Panc1 (cell line): ENCODE measurements at regions not wholly inside any gene's neighbourhood (a gene's known extent, or its start where the extent isn't known, plus 50 kb on each side); places are given as distances from the start of the nearest gene placed in this dataset.
"Not testable (repeated sequence)": the region's sequence is repeated elsewhere in the genome, so short reads cannot be mapped to it uniquely, and the experiment has no call there.

Experiments used
- ATAC-seq: fragments of 200-7000 bp; cut with Tn5 transposase; 2 replicates; pipeline ENCODE4 v1.9.1; 2020; ENCODE audit warnings: mild to moderate bottlenecking, moderate library complexity
- BruUV-seq: library from RNA; stranded (reverse); fragments of 400-500 nt; replicated peaks from 2 replicates; lab custom pipeline; 2021; lab: Mats Ljungman, UMichigan
- CTCF ChIA-PET: fragments of 300-600 bp; sonication (Branson Sonifier 250); formaldehyde crosslinking; loops from one replicate; lab custom pipeline; 2022; ENCODE audit warnings: antibody characterized with exemption; lab: Charles Lee
- POLR2A ChIA-PET: fragments of 300-600 bp; sonication (Branson Sonifier 250); formaldehyde crosslinking; loops from one replicate; lab custom pipeline; 2022; ENCODE audit warnings: antibody characterized with exemption; lab: Charles Lee
- DNase-seq: peaks from one replicate; pipeline ENCODE4 v3.0.0-alpha.2; 2010; ENCODE audit warnings: low read depth, low spot score
- H3K27ac ChIP-seq: 2 replicates; pipeline ENCODE4 v1.5.1; 2011; ENCODE audit warnings: mild to moderate bottlenecking, low read length, inconsistent platforms
- H3K27me3 ChIP-seq: fragments of 200-500 bp; sonication (Bioruptor generic); 2 replicates; pipeline ENCODE4 v1.6.0; 2014; ENCODE audit warnings: low read length, inconsistent platforms; ENCODE audit not compliant: control insufficient read depth, insufficient read depth
- H3K36me3 ChIP-seq: fragments of 200-500 bp; sonication (Bioruptor generic); 2 replicates; pipeline ENCODE4 v1.5.1; 2014; ENCODE audit warnings: inconsistent platforms, mild to moderate bottlenecking, low read length, moderate library complexity; ENCODE audit not compliant: control insufficient read depth, insufficient read depth
- H3K4me1 ChIP-seq: 2 replicates; pipeline ENCODE4 v1.5.1; 2011; ENCODE audit warnings: inconsistent platforms, mild to moderate bottlenecking, low read length, moderate library complexity; ENCODE audit not compliant: control insufficient read depth, insufficient read depth
- H3K4me3 ChIP-seq, 2 experiments: 2 replicates each; pipeline ENCODE4 v1.5.1; 2011 to 2012; ENCODE audit warnings: low read depth in 2 of 2, low read length in 2 of 2, mild to moderate bottlenecking in 2 of 2, inconsistent platforms in 1 of 2, moderate library complexity in 1 of 2
- H3K9me3 ChIP-seq: fragments of 200-500 bp; sonication (Bioruptor generic); 2 replicates; pipeline ENCODE4 v1.5.1; 2014; ENCODE audit warnings: low read depth, mild to moderate bottlenecking, inconsistent platforms, low read length, moderate library complexity; ENCODE audit not compliant: control insufficient read depth, insufficient read depth
- CTCF ChIP-seq: fragments of 450-650 bp; IDR thresholded peaks from 2 replicates; pipeline ENCODE4 v1.5.1; 2017; ENCODE audit warnings: mild to moderate bottlenecking
- POLR2AphosphoS5 ChIP-seq: IDR thresholded peaks from 2 replicates; pipeline ENCODE4 v1.6.1; 2012; ENCODE audit warnings: mild to moderate bottlenecking, low read depth, low read length, moderate library complexity
- REST ChIP-seq, 2 experiments: IDR thresholded peaks; 2 replicates each; pipeline ENCODE4 v1.6.1; 2011 to 2012; ENCODE audit warnings: low read depth in 2 of 2, control low read depth in 1 of 2, low read length in 1 of 2, mild to moderate bottlenecking in 1 of 2, moderate library complexity in 1 of 2; ENCODE audit not compliant: insufficient read depth in 1 of 2
- SIN3A ChIP-seq: IDR thresholded peaks from 2 replicates; pipeline ENCODE4 v1.6.1; 2012; ENCODE audit warnings: low read depth, mild to moderate bottlenecking, low read length, moderate library complexity, borderline replicate concordance; ENCODE audit not compliant: insufficient read depth
- TCF7L2 ChIP-seq: IDR thresholded peaks from 2 replicates; pipeline ENCODE4 v1.6.1; 2011; ENCODE audit warnings: mild to moderate bottlenecking, low read depth, low read length, inconsistent platforms
- in situ Hi-C: cut with HindIII; loops from 2 replicates; pipeline ENCODE4 v1.10.0; 2016; ENCODE audit warnings: low sequenced_read_pairs, low pct_unique_long_range_greater_than_20kb
- intact Hi-C: fragments of 100-400 bp; cut with micrococcal nuclease; formaldehyde crosslinking; loops from one replicate; pipeline ENCODE4 v1.10.0; 2022; ENCODE audit not compliant: unreplicated experiment

- BruUV-seq: no TSS peak
These were observed 497.1 kb upstream of the NRP1 start for GRCh38 chr10:33831591-33831990.

GRCh38 chr10:33829899-33830298 lies 495.4 kb upstream of the NRP1 start:
- H3K9me3 ChIP-seq, BruUV-seq, intact Hi-C loops, H3K36me3 ChIP-seq, POLR2A ChIA-PET, H3K27me3 ChIP-seq, DNase-seq, H3K4me3 ChIP-seq, in situ Hi-C loops, ATAC-seq, H3K27ac ChIP-seq, H3K4me1 ChIP-seq, CTCF ChIA-PET: not testable (repeated sequence)

More at GRCh38 chr10:33831591-33831990, 497.1 kb upstream of the NRP1 start:
- no peaks in the 10 kb centered on the region for H3K9me3 ChIP-seq
- H3K4me1 ChIP-seq: no peaks in the 10 kb centered on the region
- H3K4me3 ChIP-seq: no peak overlapping the region
- H3K36me3 ChIP-seq: no peaks in the 10 kb centered on the region
- POLR2A ChIA-PET: interaction anchor here (0.6 to 0.7 kb wide), 2 partner anchors 25 to 148 kb away, joined by 5 to 7 read pairs; no protein-coding TSS in a partner anchor
- CTCF ChIA-PET: no interaction called here
- DNase-seq: no peak
- intact Hi-C loops (no loop called here), in situ Hi-C loops (no loop called here)
- H3K27me3 ChIP-seq: no peaks in the 10 kb centered on the region
- TF ChIP-seq POLR2AphosphoS5 (no peak), REST (IDR thresholded peaks at IDR 0.05; ENCODE audit: insufficient read depth in 1 of 2, low read depth in 2 of 2, low read length in 1 of 2) (no peak)
- H3K27ac ChIP-seq: no peak overlapping the region
- ATAC-seq: no peak

GRCh38 chr10:33828592-33828991 lies 494.1 kb upstream of the NRP1 start:
- no peak for TF ChIP-seq SIN3A
- no peak for TF ChIP-seq POLR2AphosphoS5
- TF ChIP-seq REST (IDR thresholded peaks at IDR 0.05; ENCODE audit: insufficient read depth in 1 of 2, low read depth in 2 of 2, low read length in 1 of 2): no peak
- no peak for TF ChIP-seq TCF7L2
- no peak for TF ChIP-seq CTCF
- peaks cover 2% of the 10 kb centered on the region; the same call in 1 of the 2 replicates for H3K27me3 ChIP-seq
- ATAC-seq (no peak), DNase-seq (no peak)
- intact Hi-C loops: no loop called here
- BruUV-seq: no TSS peak
- ChIA-PET POLR2A (no interaction called here), CTCF (no interaction called here)
- H3K4me3 ChIP-seq: no peak overlapping the region
- no peaks in the 10 kb centered on the region for H3K9me3 ChIP-seq
- H3K36me3 ChIP-seq: no peaks in the 10 kb centered on the region
- in situ Hi-C loops: no loop called here
- H3K4me1 ChIP-seq: no peaks in the 10 kb centered on the region
- no peak overlapping the region for H3K27ac ChIP-seq
